GM21381 (cell line): ENCODE measurements at regions not wholly inside any gene's neighbourhood (a gene's known extent, or its start where the extent isn't known, plus 50 kb on each side); places are given as distances from the start of the nearest gene placed in this dataset.

Experiments
- ATAC-seq: cut with Tn5 transposase; IDR thresholded peaks from one replicate; pipeline ENCODE4 v1.9.1; 2021; ENCODE audit warnings: mild to moderate bottlenecking, moderate library complexity; ENCODE audit not compliant: unreplicated experiment

DNA sequence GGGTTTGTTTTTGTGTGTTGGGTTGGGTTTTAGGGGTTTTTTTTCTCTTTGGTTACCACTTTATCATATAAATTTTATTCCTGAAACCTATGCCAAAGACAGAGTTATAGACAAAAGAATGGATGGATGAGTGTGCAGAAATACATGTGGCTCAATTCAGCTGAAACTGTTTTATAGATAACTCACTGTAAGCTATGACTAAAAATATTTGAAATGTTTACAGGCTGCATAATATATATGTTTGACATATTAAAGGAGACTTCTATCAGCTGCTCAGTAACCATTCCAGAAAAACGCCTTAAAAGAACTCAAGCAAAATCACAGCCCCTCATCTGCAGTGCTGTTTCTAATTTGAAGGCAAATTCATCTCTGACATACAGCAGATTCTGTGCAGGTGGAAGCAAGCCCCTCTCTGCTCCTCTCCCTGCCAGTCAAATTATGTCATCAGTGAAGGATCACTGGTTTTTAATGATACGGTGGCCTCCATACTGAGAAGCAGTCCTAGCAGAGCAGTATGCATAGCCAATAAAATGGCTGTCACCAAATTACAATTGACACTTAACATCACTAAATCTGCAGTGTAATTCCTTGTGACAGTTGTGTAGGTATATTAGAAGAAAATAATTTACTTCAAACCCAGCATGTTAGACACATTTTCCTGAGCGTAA, 301.6 kb downstream of the NR2F1-AS1 start:
- no peak for ATAC-seq

DNA sequence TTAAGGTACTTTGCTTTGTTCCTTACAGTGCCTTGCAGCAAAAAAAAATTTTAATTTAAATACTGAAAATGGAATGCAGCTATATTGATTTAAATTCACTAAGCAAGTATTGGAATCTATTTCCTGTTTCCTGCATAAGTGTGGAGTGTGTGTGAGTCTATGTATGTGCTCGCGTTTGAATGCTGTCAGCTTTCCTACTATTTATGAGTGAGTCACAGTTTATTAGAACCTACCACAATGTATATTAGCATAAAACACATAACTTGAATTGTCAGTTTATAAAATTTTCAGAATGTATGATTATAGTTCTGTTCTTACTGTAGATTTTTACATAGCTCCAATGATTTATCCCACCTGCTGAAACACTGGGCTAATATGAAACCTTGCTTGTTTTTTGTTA, 302.1 kb downstream of the NR2F1-AS1 start:
- no peak for ATAC-seq

DNA sequence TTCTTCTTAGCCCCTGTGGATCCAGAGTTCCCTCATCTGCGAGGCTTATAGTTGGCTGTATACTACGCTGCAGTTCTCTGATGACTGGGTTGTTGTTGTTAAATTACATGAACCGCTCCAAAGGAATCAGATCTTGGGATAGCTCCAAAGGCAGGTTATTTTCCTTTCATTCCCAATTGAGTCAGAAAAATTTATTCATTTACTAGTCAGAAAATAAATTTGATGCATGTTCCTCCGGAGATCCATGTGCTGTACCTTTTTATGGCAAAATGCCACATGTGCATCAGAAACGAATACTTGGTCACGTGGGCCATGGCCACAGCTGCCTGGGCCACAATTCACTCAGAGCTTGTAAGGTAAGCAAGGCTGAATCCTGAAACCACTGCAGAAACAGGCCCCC, 304.0 kb downstream of the NR2F1-AS1 start:
- ATAC-seq, result no peak

DNA sequence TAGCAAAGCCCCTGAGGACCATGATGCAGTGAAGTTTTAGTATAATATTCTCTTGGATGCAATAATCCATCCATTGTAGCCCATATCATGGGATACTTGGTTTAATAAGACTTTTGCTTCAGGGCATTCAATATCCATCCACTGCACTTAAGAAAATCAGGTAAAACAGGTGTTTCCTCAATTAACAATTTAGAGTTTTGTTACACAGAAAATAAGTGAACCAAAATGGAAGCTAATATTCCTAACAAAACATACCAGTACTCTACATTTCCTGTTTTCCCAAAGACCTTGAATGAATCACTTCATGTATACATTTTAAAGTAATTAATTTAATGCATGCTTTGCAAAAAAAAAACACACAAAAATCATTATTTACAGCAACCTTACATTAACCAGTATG, 305.6 kb downstream of the NR2F1-AS1 start:
- ATAC-seq, result no peak

DNA sequence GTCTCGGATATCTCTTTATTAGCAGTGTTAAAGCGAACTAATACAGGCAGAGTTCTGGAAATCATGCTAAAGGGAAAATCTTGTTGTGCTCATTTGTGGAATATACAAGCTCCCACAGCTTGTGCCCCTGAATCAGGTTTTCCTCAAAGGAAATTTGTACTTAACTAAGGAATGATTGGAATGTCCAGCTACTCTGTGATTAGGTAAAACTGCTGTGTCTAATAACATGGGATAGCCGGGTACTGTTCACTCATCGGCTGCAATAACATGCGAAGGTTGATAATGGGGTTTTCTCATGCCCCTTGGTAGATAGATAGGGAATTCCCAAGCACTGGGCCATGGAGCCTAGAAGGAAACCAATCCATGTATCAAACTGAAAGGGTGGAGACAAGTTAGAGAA, 306.7 kb downstream of the NR2F1-AS1 start:
- ATAC-seq, result no peak

DNA sequence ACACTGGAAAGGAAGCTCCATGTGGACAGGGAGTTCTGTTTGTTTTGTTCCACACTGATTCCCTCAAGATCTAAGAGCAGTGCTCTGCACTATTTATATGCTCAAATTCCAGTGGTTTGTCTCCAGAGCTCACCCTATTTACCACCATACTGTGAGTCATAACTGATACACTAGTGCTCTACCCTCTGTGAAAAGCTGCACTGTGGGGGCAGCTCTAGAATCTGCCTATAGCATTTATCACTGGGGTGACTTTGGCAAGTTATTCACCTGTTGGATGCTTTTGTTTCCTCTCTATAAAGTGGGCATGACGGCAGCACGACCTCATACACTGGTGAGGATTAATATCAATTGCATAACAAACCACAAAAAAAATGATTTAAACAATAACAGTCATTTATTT, 307.8 kb downstream of the NR2F1-AS1 start:
- ATAC-seq, result no peak

DNA sequence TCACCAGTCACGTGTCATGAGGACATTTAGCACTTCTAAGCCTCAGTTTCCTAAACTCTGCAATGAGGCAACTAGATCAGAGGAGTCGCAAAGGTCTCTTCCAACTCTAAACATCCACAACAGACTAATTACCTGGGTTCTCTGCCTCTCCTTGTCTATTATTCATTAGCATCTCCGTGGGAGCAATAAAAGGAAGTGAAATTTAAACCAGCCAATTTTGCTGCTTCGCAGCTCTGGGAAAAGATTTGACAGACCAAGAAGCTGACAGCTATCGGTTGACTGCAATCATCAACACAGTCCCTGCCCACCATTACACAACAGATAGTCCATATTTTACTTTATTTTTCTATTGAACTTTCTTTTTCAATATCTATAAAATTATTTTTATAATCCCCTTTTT, 308.9 kb downstream of the NR2F1-AS1 start:
- no peak for ATAC-seq

DNA sequence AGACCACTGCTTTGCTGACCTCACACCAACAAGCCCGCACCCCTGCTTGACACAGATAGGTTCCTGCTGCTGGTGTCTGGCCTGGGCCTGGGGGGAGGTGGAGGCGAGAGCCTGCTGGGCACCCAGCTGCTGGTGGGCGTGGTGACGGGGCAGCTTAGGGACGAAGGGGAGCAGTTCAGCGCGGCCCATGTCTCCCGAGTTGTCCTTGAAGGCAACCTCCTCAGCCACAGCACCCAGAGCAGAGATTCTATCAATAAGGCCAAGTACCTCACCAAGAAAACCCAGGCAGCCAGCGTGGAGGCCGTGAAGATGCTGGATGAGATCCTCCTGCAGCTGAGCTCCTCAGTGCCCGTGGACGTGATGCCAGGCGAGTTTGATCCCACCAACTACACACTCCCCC, 313.3 kb downstream of the NR2F1-AS1 start:
- no peak for ATAC-seq

DNA sequence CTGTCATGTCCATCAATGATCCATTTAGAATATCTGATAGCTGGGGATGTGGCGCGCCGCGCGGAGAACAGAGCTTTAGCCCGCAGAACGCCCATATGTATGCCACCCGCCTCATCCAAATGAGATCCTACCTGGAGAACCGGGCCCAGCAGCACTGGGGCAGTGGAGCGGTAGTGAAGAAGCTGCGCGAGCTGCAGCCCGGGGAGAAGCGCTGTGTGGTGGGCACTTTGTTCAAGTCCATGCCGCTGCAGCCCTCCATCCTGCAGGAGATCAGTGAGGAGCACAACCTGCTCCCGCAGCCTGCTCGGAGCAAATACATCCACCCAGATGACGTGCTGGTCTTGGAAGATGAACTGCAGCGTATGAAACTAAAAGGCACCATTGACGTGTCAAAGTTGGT, 313.7 kb downstream of the NR2F1-AS1 start:
- ATAC-seq, result no peak

DNA sequence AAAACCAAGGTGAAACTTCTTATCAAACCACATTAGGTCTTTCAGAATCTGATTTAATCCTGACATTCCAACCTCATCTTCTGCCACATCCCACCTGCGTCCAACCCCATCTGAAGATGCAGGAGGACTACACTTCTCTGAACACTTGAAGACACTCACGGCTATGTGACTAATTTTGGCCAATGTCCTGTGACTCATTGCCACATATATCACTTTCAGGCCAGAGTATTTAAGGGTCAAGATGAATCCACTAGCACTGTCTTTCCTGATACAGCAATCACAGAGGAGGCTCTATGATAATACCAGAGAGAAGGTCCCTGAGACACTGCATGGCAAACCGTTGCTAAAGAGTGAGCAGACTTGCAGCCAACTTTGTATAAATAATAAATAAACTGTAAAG, 323.4 kb downstream of the NR2F1-AS1 start:
- ATAC-seq, result no peak

DNA sequence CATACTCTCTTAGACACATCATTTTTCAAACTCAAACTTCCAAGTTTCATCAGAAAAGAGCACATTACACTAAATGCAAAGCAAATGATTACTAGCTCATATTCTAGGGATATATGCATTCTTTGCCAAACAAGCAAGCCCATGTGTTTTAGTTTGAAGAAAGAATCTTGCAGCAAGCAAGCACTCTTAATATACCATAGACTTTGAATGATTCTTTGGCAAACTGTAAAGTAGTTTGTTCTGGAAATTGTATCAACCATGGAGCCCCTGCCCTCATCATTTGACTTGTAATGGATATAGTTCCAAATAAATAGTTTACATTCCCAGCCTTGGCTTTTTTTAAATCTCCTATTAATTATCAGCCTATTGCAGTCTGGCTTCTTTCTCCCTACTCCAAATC, 325.2 kb downstream of the NR2F1-AS1 start:
- ATAC-seq, result no peak

DNA sequence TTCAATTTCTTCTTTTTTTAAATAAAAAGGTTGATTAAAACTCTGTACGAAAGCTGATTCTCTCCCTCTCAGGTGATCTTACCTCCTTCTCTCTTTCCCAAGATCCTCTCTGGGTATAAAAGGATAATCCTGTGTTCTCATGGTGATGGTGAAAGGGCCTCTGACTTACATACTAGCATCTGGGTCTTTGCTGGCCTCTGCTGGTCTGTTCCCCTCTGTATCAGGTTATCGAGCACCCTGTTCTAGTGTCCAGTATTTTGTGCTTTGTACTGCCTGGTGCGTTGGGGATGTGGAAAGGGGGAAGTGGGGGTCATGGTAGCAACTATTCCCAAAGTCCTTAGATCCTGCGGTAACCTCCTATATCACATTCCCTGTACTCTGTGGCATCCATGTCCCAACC, 328.9 kb downstream of the NR2F1-AS1 start:
- ATAC-seq, result no peak

DNA sequence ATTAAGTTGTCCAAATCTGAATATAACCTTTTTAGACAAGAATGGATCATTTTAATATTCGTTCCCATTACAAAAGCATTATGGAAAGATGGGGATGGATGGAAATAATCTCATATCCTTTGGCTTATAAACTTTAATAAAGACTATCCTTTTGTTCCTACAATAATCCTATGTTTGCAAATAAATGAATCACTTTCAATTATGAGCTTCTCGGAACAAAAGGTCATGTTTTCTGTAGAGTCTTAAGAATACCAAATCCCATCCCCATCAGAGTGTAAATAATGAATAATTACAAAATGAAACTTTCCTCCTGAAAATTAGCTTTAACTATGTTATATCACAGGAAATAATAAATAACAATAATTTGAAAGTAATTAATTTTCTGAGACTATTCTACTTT, 329.7 kb downstream of the NR2F1-AS1 start:
- ATAC-seq, result no peak

DNA sequence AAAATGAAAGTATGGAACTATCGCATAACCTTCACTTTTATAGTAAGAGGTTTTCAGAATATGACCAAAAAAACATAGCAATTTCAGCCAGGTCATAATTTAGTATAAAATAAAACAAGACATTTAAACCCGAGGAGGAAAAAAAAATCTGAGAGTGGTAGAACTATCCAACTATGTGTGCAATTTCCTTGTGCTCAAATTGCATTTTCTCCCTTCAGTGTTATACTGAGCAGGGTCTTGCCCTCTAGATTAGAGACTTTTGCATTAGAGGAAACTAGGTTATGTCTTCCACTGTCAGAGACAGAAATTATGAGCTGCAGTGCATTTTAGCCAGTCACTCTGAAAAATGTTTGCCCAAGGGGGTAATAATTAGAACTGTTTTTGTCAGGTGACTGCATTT, 330.6 kb downstream of the NR2F1-AS1 start:
- no peak for ATAC-seq

DNA sequence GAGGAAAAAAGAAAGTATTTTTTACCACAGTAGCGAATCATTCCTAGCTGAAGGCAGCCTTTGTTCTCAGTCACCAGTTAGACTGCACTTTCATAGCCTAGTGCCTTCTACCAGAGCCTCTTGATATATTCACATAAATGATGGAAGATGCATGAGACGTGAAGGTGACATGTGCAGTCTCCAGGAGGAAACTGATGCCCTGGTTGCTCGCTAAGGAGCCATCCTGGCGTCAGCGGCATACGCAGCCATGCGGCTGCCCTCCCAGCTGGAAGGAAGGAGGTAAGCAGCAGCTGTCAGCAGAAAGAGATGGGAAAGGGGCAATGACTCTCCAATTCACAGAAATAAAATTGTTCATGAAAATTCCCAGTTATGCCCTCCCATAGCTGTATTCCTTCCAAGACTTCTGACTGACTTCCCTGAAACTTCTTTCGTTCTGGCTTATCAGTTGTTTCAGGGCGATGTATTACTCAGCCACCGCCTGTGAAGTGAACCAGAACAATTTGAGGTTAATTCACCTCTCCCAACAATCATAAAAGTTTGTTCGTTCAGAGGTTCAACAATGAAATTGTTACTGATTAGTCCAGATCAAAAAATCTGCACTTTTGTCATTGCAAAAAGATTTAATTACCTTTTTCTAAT, 331.2 kb downstream of the NR2F1-AS1 start:
- no peak for ATAC-seq

DNA sequence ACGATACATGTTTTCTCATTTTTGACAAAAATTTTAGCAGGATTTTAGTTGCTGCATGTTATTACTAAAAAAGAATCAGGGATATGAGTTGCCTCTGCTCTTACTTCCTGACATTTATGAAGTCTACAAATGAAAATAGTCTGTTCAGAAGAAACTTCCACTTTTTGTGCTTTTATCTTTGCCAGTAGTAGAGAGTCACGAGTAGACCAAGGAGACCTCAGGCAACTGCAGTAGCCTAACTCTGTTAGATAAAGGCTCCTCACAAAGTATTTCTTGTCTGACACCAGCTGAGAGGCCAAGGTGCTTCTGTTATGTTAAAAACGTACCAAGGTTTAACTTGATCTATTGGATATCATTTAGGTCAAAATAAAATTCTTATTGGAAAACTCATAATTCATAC, 333.9 kb downstream of the NR2F1-AS1 start:
- no peak for ATAC-seq

DNA sequence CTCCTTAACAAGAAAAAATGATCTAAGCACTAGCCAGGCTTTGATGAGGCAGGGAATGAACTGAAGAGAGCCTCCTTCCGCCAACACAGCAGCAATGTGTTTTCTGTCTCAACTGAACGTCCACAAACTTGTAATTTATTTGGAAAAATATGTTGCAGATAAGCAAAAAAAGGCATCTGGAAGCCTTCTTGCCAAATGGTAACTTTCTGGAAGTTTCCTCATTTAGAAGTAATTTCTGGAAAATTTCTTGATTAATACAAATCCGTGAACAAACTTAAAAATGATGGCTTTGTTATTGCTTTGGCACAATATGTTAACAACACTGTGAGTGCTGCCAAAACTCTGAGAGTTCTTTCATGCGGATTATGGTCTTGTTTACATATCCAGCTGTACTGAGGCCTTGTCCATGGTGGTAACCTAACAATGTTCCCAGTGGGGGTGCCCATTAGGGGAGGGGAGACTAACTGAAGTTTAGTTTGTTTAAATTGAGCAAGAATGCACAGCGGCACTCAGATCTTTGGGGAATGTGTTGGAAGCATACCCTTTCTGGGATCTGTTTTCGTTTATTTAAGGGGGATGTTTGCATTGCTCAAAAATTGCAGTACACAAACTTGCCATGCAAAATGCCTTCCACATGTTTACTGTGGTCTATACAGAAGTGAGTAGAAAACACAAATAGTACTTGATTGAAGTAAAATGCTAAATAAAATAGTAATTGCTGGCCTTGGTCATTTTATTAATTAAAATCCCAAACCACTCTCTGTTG, 334.7 kb downstream of the NR2F1-AS1 start:
- no peak for ATAC-seq

DNA sequence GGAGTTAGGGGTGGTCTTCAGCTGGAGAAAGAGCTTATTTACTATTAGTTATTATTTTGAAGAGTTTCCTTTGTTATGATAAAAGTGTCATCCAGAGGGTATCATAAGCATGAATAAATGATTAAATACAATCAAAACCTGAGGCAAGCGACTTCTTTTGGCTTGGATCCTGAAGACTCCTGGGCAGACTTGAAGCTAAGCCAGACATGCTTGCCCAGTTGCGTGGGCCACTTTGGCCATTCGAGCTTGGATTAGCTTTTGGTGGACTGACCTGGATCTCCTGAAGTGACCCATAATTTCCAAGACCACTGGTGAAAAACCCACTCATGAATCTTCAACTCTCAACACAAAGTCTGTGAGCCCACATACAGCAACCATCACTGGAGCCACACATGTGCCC, 335.8 kb downstream of the NR2F1-AS1 start:
- ATAC-seq, result no peak

DNA sequence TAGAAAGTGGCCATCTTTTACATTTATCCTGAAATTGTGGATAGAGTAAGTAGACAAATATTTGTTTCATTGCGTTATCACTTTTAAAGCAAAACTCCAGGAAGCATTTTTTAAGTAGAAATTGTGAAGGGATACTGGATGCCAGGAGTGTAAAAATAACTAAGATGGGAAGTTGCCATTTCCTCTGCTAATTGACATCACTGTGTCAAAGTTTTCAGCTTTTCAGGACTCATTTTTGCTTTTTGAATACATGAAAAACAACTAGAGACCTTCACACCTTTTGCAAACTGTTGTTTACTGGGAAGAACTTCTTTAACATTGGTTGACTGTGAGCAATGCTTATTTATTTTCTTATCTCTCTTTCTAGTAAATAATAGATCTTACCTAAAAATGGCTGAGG, 337.5 kb downstream of the NR2F1-AS1 start:
- ATAC-seq, result no peak

DNA sequence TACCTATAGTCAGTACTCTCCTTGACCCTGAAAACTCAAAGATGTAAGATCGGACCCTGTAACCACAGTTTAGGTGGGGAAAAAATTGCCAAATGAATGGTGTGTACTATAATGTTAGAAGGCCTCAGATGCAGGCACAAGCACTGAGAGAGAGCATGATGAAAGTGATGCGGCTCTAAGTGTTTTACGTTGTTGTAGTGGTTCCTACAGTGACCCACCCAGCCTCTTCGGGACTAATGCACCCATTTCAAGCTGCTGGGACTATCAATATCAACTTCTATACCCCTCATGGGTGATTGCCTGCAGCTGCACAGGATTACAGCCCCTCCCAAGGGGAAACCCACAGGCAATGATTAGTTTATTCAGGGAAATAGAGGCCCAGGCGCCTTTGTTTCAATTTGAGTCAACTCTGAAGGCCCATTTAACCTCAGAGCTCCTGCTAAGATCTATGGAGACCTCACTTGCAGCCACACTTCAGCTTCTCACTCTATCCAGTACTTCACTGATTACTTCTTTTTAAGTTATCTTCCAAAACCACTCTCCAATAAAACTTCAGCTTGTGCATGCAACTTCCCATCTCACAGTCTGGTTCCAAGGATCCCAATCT, 340.7 kb downstream of the NR2F1-AS1 start:
- no peak for ATAC-seq

DNA sequence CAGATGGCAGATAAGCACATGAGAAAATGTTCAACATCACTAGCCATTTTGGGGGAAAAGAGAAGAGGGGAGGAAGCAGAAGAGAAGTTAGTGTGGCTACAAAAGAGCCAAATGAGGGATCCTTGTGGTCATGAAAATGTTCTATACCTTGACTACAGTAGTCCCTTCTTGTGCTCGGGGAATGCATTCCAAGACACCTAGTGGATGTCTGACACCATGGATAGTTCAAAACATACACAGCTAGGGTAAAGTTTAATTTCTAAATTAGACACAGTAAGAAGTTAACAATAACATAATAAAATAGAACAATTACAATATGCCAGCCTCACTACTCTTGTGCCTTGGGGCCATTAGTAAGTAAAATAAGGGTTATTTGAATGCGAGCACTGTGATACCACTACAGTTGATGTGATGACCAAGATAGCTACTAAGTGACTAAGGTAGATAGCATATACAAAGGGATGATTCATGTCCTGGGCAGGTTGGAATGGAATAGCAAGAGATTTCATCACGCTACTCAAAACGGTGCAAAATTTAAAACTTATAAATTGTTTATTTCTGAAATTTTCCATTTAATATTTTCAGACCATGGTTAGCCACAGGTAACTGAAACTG, 344.1 kb downstream of the NR2F1-AS1 start:
- ATAC-seq, result no peak
